Activated T-helper 2 cell treated with anti-CD3 and anti-CD28 coated beads, Interferon-gamma antibody, Interleukin-2, Interleukin-4, amounts not matched to agents 10 μg/mL and 5 μg/mL and 100 μg/mL, durations not matched to agents 14 hours and 24 hours and 36 hours (primary cell): ENCODE measurements at regions not wholly inside any gene's neighbourhood (a gene's known extent, or its start where the extent isn't known, plus 50 kb on each side); places are given as distances from the start of the nearest gene placed in this dataset.
"Not testable (repeated sequence)": the region's sequence is repeated elsewhere in the genome, so short reads cannot be mapped to it uniquely, and the experiment has no call there.

ENCODE experiments used
- DNase-seq: peaks from one replicate; pipeline ENCODE4 v3.0.0; 2021; ENCODE audit warnings: low spot score
- H3K27ac Mint-ChIP-seq: one replicate; pipeline ENCODE4 v1.8.0; 2021; ENCODE audit warnings: mixed read lengths
- H3K27me3 Mint-ChIP-seq: one replicate; pipeline ENCODE4 v1.8.0; 2021; ENCODE audit warnings: low read depth, mixed read lengths
- H3K36me3 Mint-ChIP-seq: one replicate; pipeline ENCODE4 v1.8.0; 2021; ENCODE audit warnings: low read depth, mixed read lengths
- H3K4me1 Mint-ChIP-seq: one replicate; pipeline ENCODE4 v1.8.0; 2021; ENCODE audit warnings: low read depth, mixed read lengths
- H3K4me3 Mint-ChIP-seq: one replicate; pipeline ENCODE4 v1.8.0; 2021; ENCODE audit warnings: low read depth, mild to moderate bottlenecking, moderate library complexity, mixed read lengths
- H3K9me3 Mint-ChIP-seq: one replicate; pipeline ENCODE4 v1.8.0; 2021; ENCODE audit warnings: mixed read lengths
- intact Hi-C: fragments of 100-400 bp; cut with micrococcal nuclease; formaldehyde crosslinking; loops from one replicate; pipeline ENCODE4 v1.15.1; 2023

DNA sequence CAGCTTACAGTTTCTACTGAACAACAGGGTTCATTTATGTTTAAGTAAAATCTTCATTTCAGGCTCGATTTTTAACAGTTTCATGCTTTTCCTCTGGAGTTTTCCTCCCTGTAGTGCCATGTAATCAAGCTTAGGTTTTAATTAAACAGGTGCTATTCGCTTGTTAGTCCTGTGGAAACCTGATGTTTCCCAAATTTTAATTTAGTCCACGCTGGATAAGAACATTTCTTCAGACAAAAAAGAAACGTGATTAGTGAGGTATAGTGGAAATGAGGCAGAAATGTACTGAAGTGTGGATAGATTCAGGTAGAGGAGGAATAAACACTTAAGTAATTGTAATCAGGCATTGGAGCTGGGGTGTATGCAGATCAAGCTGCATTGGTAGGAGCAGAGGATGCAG is 1217.5 kb downstream of the AACS start:
- intact Hi-C loops = no loop called here
- Mint-ChIP-seq H3K9me3 (peaks cover 24% of the 10 kb centered on the region), H3K4me3 (no peak overlapping the region), H3K4me1 (no peaks in the 10 kb centered on the region), H3K36me3 (no peaks in the 10 kb centered on the region), H3K27me3 (no peaks in the 10 kb centered on the region), H3K27ac (no peak overlapping the region)
- DNase-seq = no peak

DNA sequence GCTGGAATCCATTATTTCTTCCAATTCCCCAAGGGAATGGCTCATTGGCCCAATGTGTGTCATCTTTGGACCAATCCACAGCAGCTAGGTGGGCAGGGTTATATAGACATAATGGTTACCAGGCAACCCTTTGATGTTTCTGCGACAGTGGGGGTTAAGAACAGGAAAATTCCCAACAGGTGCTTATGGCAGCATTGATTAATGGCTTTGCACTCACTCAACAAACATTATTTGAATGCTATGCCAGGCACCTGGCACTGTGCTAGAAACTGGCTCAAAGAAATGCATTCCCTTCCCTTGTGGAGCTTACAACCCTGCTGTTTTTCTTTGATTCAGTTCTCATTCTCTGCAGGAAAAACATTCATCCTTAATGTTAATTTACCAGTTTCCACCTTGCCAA is 1221.0 kb downstream of the AACS start:
- Mint-ChIP-seq H3K9me3 (peaks cover 36% of the 10 kb centered on the region), H3K27ac (no peak overlapping the region), H3K4me3 (no peak overlapping the region), H3K27me3 (no peaks in the 10 kb centered on the region), H3K4me1 (no peaks in the 10 kb centered on the region), H3K36me3 (no peaks in the 10 kb centered on the region)
- intact Hi-C loops = no loop called here
- DNase-seq = no peak

DNA sequence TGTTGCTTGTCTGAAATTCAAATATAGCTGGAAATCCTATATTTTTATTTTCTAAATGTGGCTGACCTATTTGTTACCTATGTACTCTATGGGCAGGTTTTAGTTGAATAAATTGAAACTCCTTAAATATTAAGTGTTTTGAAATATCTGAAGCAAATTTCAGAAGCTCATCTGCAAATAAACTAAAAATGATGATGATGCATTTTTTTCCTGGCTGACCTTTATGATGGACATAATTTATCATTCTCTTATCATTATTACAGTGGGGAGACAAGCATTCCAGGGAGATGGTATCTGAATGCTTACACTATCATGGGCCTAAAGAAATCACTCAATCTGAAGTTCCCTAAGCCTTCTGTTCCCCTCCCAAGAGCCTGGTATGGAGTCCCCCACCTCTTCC is 1225.2 kb downstream of the AACS start:
- peaks cover 55% of the 10 kb centered on the region for H3K9me3 Mint-ChIP-seq

DNA sequence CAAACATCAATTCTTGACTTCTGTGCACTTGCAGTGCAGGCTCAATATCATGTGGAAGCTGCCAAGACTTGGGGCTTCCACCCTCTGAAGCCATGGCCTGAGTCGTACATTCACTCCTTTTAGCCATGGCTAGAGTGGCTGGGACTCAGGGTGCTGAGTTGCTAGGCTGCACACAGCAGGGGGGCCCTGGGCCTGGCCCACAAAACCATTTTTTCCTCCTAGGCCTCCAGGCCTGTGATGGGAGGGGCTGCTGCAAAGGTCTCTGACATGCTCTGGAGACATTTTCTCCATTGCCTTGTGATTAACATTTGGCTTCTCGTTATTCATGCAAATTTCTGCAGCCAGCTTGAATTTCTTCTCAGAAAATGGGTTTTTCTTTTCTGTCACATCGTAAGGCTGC is 1226.8 kb downstream of the AACS start:
- DNase-seq, intact Hi-C loops, H3K36me3 Mint-ChIP-seq, H3K4me1 Mint-ChIP-seq, H3K4me3 Mint-ChIP-seq, H3K27ac Mint-ChIP-seq, H3K27me3 Mint-ChIP-seq: not testable (repeated sequence)
- peaks cover 57% of the 10 kb centered on the region for H3K9me3 Mint-ChIP-seq

More for the DNA sequence above, 1225.2 kb downstream of the AACS start:
- Mint-ChIP-seq H3K4me1 (no peaks in the 10 kb centered on the region), H3K27me3 (no peaks in the 10 kb centered on the region), H3K4me3 (no peak overlapping the region), H3K27ac (no peak overlapping the region), H3K36me3 (no peaks in the 10 kb centered on the region)
- intact Hi-C loops = no loop called here
- DNase-seq = no peak

DNA sequence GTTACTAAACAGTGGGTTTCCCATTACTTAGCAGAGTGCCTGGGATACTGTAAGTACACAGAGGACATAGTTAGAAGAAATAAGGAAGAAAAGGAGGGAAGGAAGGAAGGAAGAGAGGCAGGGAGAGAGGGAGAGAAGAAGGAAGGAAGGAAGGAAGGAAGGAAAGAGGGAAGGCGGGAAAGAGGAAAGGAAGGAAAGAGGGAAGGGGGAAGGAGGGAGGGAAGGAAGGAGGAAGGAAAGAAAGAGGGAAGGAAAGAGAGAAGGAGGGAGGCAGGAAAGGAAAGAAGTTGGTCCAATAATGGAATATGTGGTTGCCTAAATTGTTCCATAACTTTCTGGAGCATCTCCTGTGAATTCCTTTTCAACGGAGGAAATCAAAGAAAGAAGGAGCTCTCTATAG is 1230.4 kb downstream of the AACS start:
- no peak overlapping the region for H3K27ac Mint-ChIP-seq
- H3K4me1 Mint-ChIP-seq = no peaks in the 10 kb centered on the region
- peaks cover 40% of the 10 kb centered on the region for H3K9me3 Mint-ChIP-seq
- H3K27me3 Mint-ChIP-seq = no peaks in the 10 kb centered on the region
- H3K4me3 Mint-ChIP-seq = no peak overlapping the region
- no peak for DNase-seq
- intact Hi-C loops = no loop called here
- no peaks in the 10 kb centered on the region for H3K36me3 Mint-ChIP-seq

DNA sequence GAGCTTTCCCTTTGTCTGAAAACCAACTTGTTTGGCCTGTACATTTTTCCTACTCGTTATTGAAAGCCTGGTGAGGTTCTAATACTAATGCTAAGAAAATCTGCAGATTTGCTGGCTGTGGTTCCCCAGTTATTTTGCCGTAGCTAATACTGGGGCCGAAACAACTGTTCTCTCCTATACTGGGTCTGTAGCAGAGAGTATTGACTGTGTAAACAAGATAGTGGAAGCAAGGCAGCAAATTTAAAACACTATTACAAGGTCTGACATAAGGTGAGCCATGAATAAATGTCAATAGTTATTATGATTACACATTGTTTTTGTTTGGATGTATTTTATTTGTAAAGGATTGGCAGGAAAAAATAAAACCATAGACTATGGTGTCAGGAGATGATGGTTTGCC is 1244.0 kb downstream of the AACS start:
- intact Hi-C loops = no loop called here
- no peaks in the 10 kb centered on the region for H3K4me1 Mint-ChIP-seq
- no peak overlapping the region for H3K27ac Mint-ChIP-seq
- H3K27me3 Mint-ChIP-seq = no peaks in the 10 kb centered on the region
- no peaks in the 10 kb centered on the region for H3K36me3 Mint-ChIP-seq
- peaks cover 17% of the 10 kb centered on the region for H3K9me3 Mint-ChIP-seq
- DNase-seq = no peak
- no peak overlapping the region for H3K4me3 Mint-ChIP-seq

DNA sequence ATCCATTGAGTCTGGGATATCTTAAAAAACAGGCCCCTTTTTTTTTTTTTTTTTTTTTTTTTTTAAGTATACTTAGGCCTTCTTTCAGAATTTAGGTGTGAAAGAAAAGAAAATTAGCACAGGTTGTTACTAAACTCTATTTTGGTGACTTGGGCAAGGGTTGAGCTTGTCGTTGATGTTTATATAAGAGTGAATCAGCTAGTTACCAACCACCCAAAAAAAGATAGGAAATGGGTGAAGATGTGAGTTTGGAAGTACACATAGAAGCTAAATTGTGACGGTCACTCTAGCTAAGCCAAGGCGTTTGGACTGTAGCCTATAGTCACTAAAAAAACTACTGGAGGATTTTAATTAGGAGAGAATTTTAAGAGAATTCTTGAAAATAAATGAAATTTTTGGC is 1247.2 kb downstream of the AACS start:
- intact Hi-C loops = no loop called here
- Mint-ChIP-seq H3K27me3 (no peaks in the 10 kb centered on the region), H3K4me3 (no peak overlapping the region), H3K27ac (no peak overlapping the region), H3K4me1 (no peaks in the 10 kb centered on the region), H3K36me3 (no peaks in the 10 kb centered on the region), H3K9me3 (peaks cover 13% of the 10 kb centered on the region)
- no peak for DNase-seq

DNA sequence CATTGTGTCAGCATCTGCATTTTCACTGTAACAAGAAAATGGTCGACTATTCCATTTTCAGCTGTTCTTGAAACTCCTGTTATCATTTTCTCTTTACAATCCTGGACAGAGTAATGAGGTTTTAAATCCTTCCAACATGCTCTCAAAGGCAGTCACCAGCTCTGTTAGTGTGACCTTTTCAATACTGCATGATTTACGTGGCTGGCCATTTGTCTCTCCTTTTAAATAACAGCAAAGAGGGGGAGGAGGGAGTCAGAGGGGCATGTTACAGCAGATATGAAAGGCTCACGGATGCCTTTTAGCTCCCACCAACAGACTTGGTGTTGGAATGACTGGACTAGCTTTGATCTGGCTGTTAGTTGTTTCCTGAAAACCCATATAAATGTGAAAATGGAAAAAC is 1251.2 kb downstream of the AACS start:
- Mint-ChIP-seq H3K9me3 (peaks cover 13% of the 10 kb centered on the region), H3K36me3 (no peaks in the 10 kb centered on the region), H3K27ac (no peak overlapping the region), H3K4me1 (no peaks in the 10 kb centered on the region), H3K27me3 (no peaks in the 10 kb centered on the region), H3K4me3 (no peak overlapping the region)
- no peak for DNase-seq
- intact Hi-C loops = no loop called here

DNA sequence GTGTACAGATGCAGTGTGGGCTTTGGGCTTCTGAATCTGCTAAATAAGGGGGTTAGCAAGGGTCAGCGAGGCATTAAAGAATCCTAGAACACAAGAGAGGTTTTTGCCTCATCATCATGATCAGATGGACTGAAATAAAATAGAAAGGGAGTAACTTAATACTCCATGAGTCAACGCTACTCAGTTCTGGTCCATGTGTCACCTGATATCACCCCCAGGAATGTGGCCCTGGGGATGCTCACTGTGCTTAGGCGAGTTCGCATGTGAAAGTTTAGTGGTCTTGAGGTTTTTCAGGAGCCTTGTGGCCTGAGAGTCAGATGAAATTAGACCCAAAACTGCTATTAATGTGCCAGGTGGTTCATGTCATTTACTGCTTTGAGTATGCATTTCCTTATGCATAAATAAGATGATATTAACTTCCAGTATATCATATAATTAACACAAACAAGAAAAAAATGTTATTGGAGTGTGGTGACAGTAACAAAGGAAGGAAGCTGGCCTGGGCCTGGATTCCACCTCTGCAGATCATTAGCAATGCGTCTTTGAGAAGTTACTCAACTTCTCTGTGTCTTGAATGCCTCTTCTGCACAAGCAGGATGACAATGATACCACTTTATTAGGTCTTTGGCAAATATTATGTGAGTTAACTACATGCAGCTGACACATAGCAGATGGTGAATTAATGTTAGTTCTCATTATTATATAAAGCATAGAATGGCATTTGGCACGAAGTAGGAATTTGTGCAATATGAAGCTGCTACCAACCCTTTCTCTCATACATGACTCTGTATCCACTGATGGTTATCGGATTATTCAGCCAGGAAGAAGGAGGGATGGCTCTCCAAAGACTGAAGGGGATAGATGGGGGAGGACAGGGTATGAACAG is 1272.6 kb downstream of the AACS start:
- H3K27me3 Mint-ChIP-seq = no peaks in the 10 kb centered on the region
- H3K9me3 Mint-ChIP-seq = peaks cover 25% of the 10 kb centered on the region
- H3K4me3 Mint-ChIP-seq = no peak overlapping the region
- no peak for DNase-seq
- intact Hi-C loops = no loop called here
- no peaks in the 10 kb centered on the region for H3K4me1 Mint-ChIP-seq
- H3K27ac Mint-ChIP-seq = no peak overlapping the region
- no peaks in the 10 kb centered on the region for H3K36me3 Mint-ChIP-seq

DNA sequence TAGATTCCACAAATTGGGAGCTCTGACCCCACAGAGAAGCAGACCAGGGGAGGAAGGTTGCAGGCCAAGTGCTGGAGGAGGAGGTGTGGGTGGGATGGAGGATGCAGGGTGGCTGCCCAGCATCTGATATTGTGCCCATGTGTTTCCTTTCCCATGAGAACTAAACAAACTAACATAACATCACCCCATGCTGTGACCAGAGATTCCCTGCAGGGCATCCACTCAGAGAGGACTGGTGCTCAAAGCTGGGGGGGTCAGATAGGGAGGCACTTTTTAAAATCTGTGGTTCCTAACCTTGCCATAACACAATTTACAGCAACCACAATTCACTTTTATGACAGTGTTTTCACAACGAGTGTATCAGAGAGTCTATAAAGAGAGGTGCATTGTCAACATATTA is 1277.6 kb downstream of the AACS start:
- no peaks in the 10 kb centered on the region for H3K27me3 Mint-ChIP-seq
- intact Hi-C loops = no loop called here
- no peak overlapping the region for H3K27ac Mint-ChIP-seq
- DNase-seq = no peak
- H3K4me3 Mint-ChIP-seq = no peak overlapping the region
- no peaks in the 10 kb centered on the region for H3K4me1 Mint-ChIP-seq
- H3K9me3 Mint-ChIP-seq = peaks cover 26% of the 10 kb centered on the region
- H3K36me3 Mint-ChIP-seq = no peaks in the 10 kb centered on the region

DNA sequence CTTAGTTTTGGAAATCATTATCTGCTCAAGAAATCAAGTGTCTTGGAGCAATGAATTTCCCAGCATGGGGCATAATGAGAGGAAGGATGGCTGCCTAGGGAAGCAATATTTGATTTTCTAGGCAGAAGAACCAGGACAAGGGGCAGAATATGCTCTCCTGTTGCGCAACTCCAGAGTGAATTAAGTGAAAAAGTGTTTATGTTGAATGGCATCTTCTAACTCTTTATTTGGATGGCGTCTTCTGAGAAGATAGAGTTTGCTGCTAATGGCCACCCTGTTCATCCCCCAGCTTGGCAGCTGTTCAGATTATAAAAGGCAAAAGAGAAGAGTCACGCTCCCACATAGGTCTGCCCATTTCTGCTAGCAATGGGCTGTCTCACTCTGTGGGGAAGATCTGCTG is 1278.1 kb downstream of the AACS start:
- H3K36me3 Mint-ChIP-seq = no peaks in the 10 kb centered on the region
- no peaks in the 10 kb centered on the region for H3K27me3 Mint-ChIP-seq

DNA sequence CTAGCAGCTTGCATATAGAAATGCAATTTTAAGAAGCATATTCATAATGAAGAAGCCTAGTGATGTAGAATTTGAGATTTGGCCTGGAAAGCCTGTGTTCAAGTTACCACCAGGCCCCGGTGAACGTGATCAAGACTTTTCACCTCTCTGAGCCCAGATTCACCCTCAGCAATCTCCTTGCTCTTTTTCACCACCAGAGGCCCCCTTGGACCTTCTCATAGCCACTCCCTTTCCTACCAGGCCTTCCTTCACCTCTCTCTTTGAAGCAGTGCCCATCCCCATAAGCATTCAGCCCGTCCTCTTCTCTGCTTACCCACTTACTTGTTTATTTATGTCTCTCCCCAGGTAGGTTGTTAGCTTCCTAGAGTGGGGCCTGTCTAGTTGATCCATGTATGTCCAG is 1280.9 kb downstream of the AACS start:
- DNase-seq = no peak
- intact Hi-C loops = no loop called here

More for the DNA sequence above, 1278.1 kb downstream of the AACS start:
- no peaks in the 10 kb centered on the region for H3K4me1 Mint-ChIP-seq
- H3K27ac Mint-ChIP-seq = no peak overlapping the region
- H3K4me3 Mint-ChIP-seq = no peak overlapping the region
- intact Hi-C loops = no loop called here
- no peak for DNase-seq
- peaks cover 26% of the 10 kb centered on the region for H3K9me3 Mint-ChIP-seq

DNA sequence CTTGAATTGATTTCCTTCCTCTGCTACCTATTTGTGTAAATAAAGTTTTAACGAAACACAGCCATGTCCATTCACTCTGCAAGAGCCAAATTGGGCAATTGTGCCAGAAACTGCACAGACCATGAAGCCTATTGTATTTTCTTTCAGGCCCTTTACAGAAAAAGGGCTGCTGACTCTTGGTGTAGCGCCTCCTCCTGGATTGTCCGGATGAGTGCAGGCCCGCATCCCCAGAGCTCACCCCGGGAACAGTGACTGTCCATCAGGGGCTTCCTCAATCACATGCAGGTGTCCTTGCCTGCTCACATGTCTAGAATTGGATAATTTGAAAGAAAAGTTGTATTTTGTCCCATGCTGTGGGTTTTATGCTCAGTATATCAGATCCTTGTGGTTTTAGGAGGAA is 1282.2 kb downstream of the AACS start:
- no peaks in the 10 kb centered on the region for H3K4me1 Mint-ChIP-seq
- peaks cover 18% of the 10 kb centered on the region for H3K9me3 Mint-ChIP-seq
- intact Hi-C loops = no loop called here

More for the DNA sequence above, 1280.9 kb downstream of the AACS start:
- Mint-ChIP-seq H3K4me1 (no peaks in the 10 kb centered on the region), H3K27me3 (no peaks in the 10 kb centered on the region), H3K4me3 (no peak overlapping the region), H3K36me3 (no peaks in the 10 kb centered on the region), H3K27ac (no peak overlapping the region), H3K9me3 (peaks cover 18% of the 10 kb centered on the region)

More for the DNA sequence above, 1282.2 kb downstream of the AACS start:
- Mint-ChIP-seq H3K27ac (no peak overlapping the region), H3K27me3 (no peaks in the 10 kb centered on the region), H3K36me3 (no peaks in the 10 kb centered on the region), H3K4me3 (no peak overlapping the region)
- no peak for DNase-seq
